HG03103 (cell line): ENCODE measurements at regions not wholly inside any gene's neighbourhood (a gene's known extent, or its start where the extent isn't known, plus 50 kb on each side); places are given as distances from the start of the nearest gene placed in this dataset.

ENCODE experiments used
- ATAC-seq: cut with Tn5 transposase; IDR thresholded peaks from one replicate; pipeline ENCODE4 v1.9.1; 2021; ENCODE audit warnings: low read depth; ENCODE audit not compliant: unreplicated experiment

GRCh38 chr1:67580691-67581403 is 104.2 kb upstream of the GADD45A start:
- ATAC-seq, result no peak

GRCh38 chr1:67582625-67583461 is 102.2 kb upstream of the GADD45A start:
- no peak for ATAC-seq

GRCh38 chr1:67583462-67583950 is 101.5 kb upstream of the GADD45A start:
- ATAC-seq, result no peak

GRCh38 chr1:67584938-67585337 is 100.1 kb upstream of the GADD45A start:
- ATAC-seq, result no peak

- no peak for ATAC-seq
Measured at GRCh38 chr1:67586596-67586995, 98.4 kb upstream of the GADD45A start.

GRCh38 chr1:67588178-67588855 is 96.7 kb upstream of the GADD45A start:
- no peak for ATAC-seq

- no peak for ATAC-seq
Measured at GRCh38 chr1:67589519-67590233, 95.3 kb upstream of the GADD45A start.

GRCh38 chr1:67590329-67590728 is 94.7 kb upstream of the GADD45A start:
- no peak for ATAC-seq

GRCh38 chr1:67594764-67595163 is 90.2 kb upstream of the GADD45A start:
- ATAC-seq, result no peak

GRCh38 chr1:67596674-67597073 is 88.3 kb upstream of the GADD45A start:
- ATAC-seq, result no peak

- no peak for ATAC-seq
Measured at GRCh38 chr1:67597336-67597735, 87.7 kb upstream of the GADD45A start.

- ATAC-seq, result no peak
Measured at GRCh38 chr1:67599085-67599484, 85.9 kb upstream of the GADD45A start.

- no peak for ATAC-seq
Measured at GRCh38 chr1:67601539-67601938, 83.5 kb upstream of the GADD45A start.

- no peak for ATAC-seq
Measured at GRCh38 chr1:67601955-67602354, 83.0 kb upstream of the GADD45A start.

- no peak for ATAC-seq
Measured at GRCh38 chr1:67604778-67605177, 80.2 kb upstream of the GADD45A start.

GRCh38 chr1:67605209-67605780 is 79.7 kb upstream of the GADD45A start:
- ATAC-seq, result no peak

- ATAC-seq, result no peak
Measured at GRCh38 chr1:67607286-67607685, 77.7 kb upstream of the GADD45A start.

- no peak for ATAC-seq
Measured at GRCh38 chr1:67607699-67608098, 77.3 kb upstream of the GADD45A start.

GRCh38 chr1:67608661-67609576 is 76.1 kb upstream of the GADD45A start:
- ATAC-seq, result no peak
